ENCODE measurements at regions not wholly inside any gene's neighbourhood (a gene's known extent, or its start where the extent isn't known, plus 50 kb on each side); places are given as distances from the start of the nearest gene placed in this dataset.

- H2BK15ac ChIP-seq (ENCODE audit: low read depth, low read length): no peak overlapping the region
- H3K23ac ChIP-seq (ENCODE audit: low read depth, low read length): no peak overlapping the region
- no peak overlapping the region for H2BK20ac ChIP-seq (ENCODE audit: low read depth, low read length)
- no peaks in the 10 kb centered on the region for H3K36me3 ChIP-seq (ENCODE audit: control insufficient read depth, insufficient read depth, low read length)
- H3K4me3 ChIP-seq (ENCODE audit: insufficient read depth, low read depth, low read length): no peak overlapping the region
- H2BK120ac ChIP-seq (ENCODE audit: low read depth, low read length): no peak overlapping the region
- no peaks in the 10 kb centered on the region for H3K79me1 ChIP-seq (ENCODE audit: low read depth in 1 of 2, low read length in 2 of 2)
- no peak overlapping the region for H2AFZ ChIP-seq (replicated peaks; ENCODE audit: low read length, poor library complexity)
- intact Hi-C loops (cut with micrococcal nuclease) (no loop called here), in situ Hi-C loops (cut with MboI; ENCODE audit: low sequenced_read_pairs) (no loop called here), dilution Hi-C loops (cut with HindIII; ENCODE audit: low sequenced_read_pairs, unreplicated experiment) (no loop called here)
- H3K9me3 ChIP-seq (ENCODE audit: control insufficient read depth, insufficient read depth, low read length): no peaks in the 10 kb centered on the region
- peaks cover 3% of the 10 kb centered on the region; the same call in 1 of the 2 replicates for H3K4me1 ChIP-seq (ENCODE audit: control insufficient read depth, insufficient read depth, low read length)
- no peak overlapping the region for H3K18ac ChIP-seq (ENCODE audit: low read depth, low read length)
- no peak overlapping the region for H3K4ac ChIP-seq (ENCODE audit: low read depth, low read length)
- no peak overlapping the region for H3K4me2 ChIP-seq (ENCODE audit: low read depth, low read length)
- ChIA-PET POLR2A (ENCODE audit: unreplicated experiment) (no interaction called here), CTCF (no interaction called here)
- no peak overlapping the region for H3K27ac ChIP-seq (ENCODE audit: insufficient read depth, low read length)
- H3K9ac ChIP-seq (ENCODE audit: low read depth, low read length): no peak overlapping the region
- H4K20me1 ChIP-seq (ENCODE audit: insufficient read depth, low read length): no peaks in the 10 kb centered on the region
- TF ChIP-seq MAFK (IDR thresholded peaks at IDR 0.05; ENCODE audit: low read depth, low read length) (no peak), RAD21 (IDR thresholded peaks at IDR 0.05; ENCODE audit: low read length) (no peak), BHLHE40 (IDR thresholded peaks at IDR 0.05; ENCODE audit: low read depth, low read length) (no peak), RFX5 (IDR thresholded peaks at IDR 0.05; ENCODE audit: low read depth, low read length) (no peak), CEBPB (IDR thresholded peaks at IDR 0.05; ENCODE audit: low read depth, low read length) (no peak), USF2 (IDR thresholded peaks at IDR 0.05; ENCODE audit: low read depth, low read length) (no peak), CTCF (conservative IDR thresholded peaks at IDR 0.05; ENCODE audit: low read depth, low read length) (no peak), ELK1 (IDR thresholded peaks at IDR 0.05; ENCODE audit: borderline replicate concordance, low read depth, low read length) (no peak), MXI1 (IDR thresholded peaks at IDR 0.05; ENCODE audit: borderline replicate concordance, low read depth, low read length) (no peak), SMC3 (IDR thresholded peaks at IDR 0.05; ENCODE audit: low read depth, low read length) (no peak), FOS (IDR thresholded peaks at IDR 0.05; ENCODE audit: low read depth, low read length) (no peak), MAZ (IDR thresholded peaks at IDR 0.05; ENCODE audit: borderline replicate concordance, low read depth, low read length) (no peak), POLR2A (IDR thresholded peaks at IDR 0.05; ENCODE audit: low read depth, low read length) (no peak), CHD1 (IDR thresholded peaks at IDR 0.05; ENCODE audit: low read depth, low read length) (no peak), NFE2L2 (IDR thresholded peaks at IDR 0.05; ENCODE audit: low read depth, low read length) (no peak)
- H4K91ac ChIP-seq (ENCODE audit: insufficient read depth, low read depth, low read length): no peak overlapping the region
- no peak overlapping the region for H4K8ac ChIP-seq (ENCODE audit: low read depth in 2 of 2, low read length in 2 of 2)
- H2AK9ac ChIP-seq (replicated peaks; ENCODE audit: low read depth, low read length, poor library complexity): no peak overlapping the region
- ATAC-seq (ENCODE audit: low read depth) (no peak), DNase-seq (no peak)
- H3K14ac ChIP-seq (replicated peaks; ENCODE audit: low read depth, low read length): no peak overlapping the region
- no peak overlapping the region for H2BK5ac ChIP-seq (ENCODE audit: low read depth, low read length, poor library complexity, severe bottlenecking)
- no peaks in the 10 kb centered on the region; the same call in 1 of the 2 replicates for H3K9me1 ChIP-seq (ENCODE audit: insufficient read depth, low read length)
- no peak overlapping the region for H2AK5ac ChIP-seq (ENCODE audit: low read depth, low read length)
- WGBS, 2 experiments (ENCODE audit: extremely low coverage in 2 of 2, insufficient read length in 1 of 2): 84% methylated on average over 10 of the region's 21 CpGs; no CpG with 5 or more reads in 1 of the 2 experiments
- H3K27me3 ChIP-seq (ENCODE audit: control insufficient read depth, insufficient read depth, low read length): no peaks in the 10 kb centered on the region
- no peak overlapping the region for H3K56ac ChIP-seq (ENCODE audit: extremely low read depth, insufficient read depth, low read length)
- no TSS peak for BruUV-seq (replicated peaks)
- H4K5ac ChIP-seq (ENCODE audit: low read depth, low read length): no peak overlapping the region
Measured at GRCh38 chr7:3196629-3197400, 104.2 kb upstream of the SDK1 start.
